CD14-positive monocyte (primary cell): ENCODE measurements at regions not wholly inside any gene's neighbourhood (a gene's known extent, or its start where the extent isn't known, plus 50 kb on each side); places are given as distances from the start of the nearest gene placed in this dataset.

Experiments used
- DNase-seq, 3 donors: peaks; one replicate each; pipeline ENCODE4 v3.0.0-alpha.2; 2011 to 2022
- H2AFZ ChIP-seq: 2 replicates; pipeline ENCODE4 v1.6.0; 2012; ENCODE audit warnings: mild to moderate bottlenecking, low read depth, low read length, inconsistent platforms; ENCODE audit not compliant: insufficient read depth, poor library complexity, severe bottlenecking
- H3K27ac ChIP-seq, 2 donors: 1 replicate in 1 of 2; 2 replicates in 1 of 2; pipeline ENCODE4 v1.5.1; 2012 to 2013; ENCODE audit warnings: low read length in 2 of 2, control low read depth in 1 of 2, inconsistent platforms in 1 of 2, low read depth in 1 of 2, mild to moderate bottlenecking in 1 of 2
- H3K27me3 ChIP-seq, 2 donors: one replicate each; pipeline versions ENCODE4 v1.6.0 to v1.6.1; 2011 to 2013; ENCODE audit warnings: low read length in 2 of 2; ENCODE audit not compliant: control insufficient read depth in 2 of 2, insufficient read depth in 2 of 2
- H3K36me3 ChIP-seq, 2 donors: replicated peaks in 1 of 2; 1 replicate in 1 of 2; 2 replicates in 1 of 2; pipeline versions ENCODE4 v1.5.1 to v1.6.1; 2012 to 2013; ENCODE audit warnings: low read length in 2 of 2, control low read depth in 1 of 2, inconsistent platforms in 1 of 2, mild to moderate bottlenecking in 1 of 2; ENCODE audit not compliant: insufficient read depth in 2 of 2, control insufficient read depth in 1 of 2
- H3K4me1 ChIP-seq, 2 donors: 1 replicate in 1 of 2; 2 replicates in 1 of 2; pipeline versions ENCODE4 v1.5.1 to v1.6.1; 2012 to 2013; ENCODE audit warnings: low read length in 2 of 2, control low read depth in 1 of 2, inconsistent platforms in 1 of 2, mild to moderate bottlenecking in 1 of 2, moderate library complexity in 1 of 2; ENCODE audit not compliant: insufficient read depth in 2 of 2, control insufficient read depth in 1 of 2
- H3K4me2 ChIP-seq: replicated peaks from 2 replicates; pipeline ENCODE3; 2012; ENCODE audit warnings: low read length, moderate library complexity, mild to moderate bottlenecking; ENCODE audit not compliant: poor library complexity, severe bottlenecking; ENCODE audit errors: extremely low read depth
- H3K4me3 ChIP-seq, 3 experiments: fragments of 200-600 bp in 1 of 3; sonication (generic) in 1 of 3; replicated peaks in 1 of 3; 1 replicate in 2 of 3; 2 replicates in 1 of 3; pipeline ENCODE4 v1.5.1; 2011 to 2013; ENCODE audit warnings: low read length in 3 of 3, mild to moderate bottlenecking in 3 of 3, control low read depth in 2 of 3, low read depth in 2 of 3, inconsistent platforms in 1 of 3, moderate library complexity in 1 of 3
- H3K79me2 ChIP-seq: 2 replicates; pipeline ENCODE4 v1.6.0; 2012; ENCODE audit warnings: mild to moderate bottlenecking, control low read depth, inconsistent platforms, low read length, moderate library complexity; ENCODE audit not compliant: insufficient read depth
- H3K9ac ChIP-seq: 2 replicates; pipeline ENCODE4 v1.6.0; 2017; ENCODE audit warnings: low read length, mild to moderate bottlenecking; ENCODE audit not compliant: insufficient read depth, poor library complexity, severe bottlenecking
- H3K9me3 ChIP-seq, 2 donors: replicated peaks in 1 of 2; 1 replicate in 1 of 2; 2 replicates in 1 of 2; pipeline versions ENCODE4 v1.5.1 to v1.6.1; 2012 to 2013; ENCODE audit warnings: low read length in 2 of 2, control low read depth in 1 of 2; ENCODE audit not compliant: control insufficient read depth in 1 of 2, insufficient read depth in 1 of 2
- H4K20me1 ChIP-seq: 2 replicates; pipeline ENCODE4 v1.6.0; 2012; ENCODE audit warnings: mild to moderate bottlenecking, low read length, control low read depth, moderate library complexity; ENCODE audit not compliant: insufficient read depth
- H3K27ac Mint-ChIP-seq, 7 donors: one replicate each; pipeline ENCODE4 v1.8.0; 2020; ENCODE audit warnings: mild to moderate bottlenecking in 7 of 7, mixed read lengths in 7 of 7, moderate library complexity in 6 of 7, inconsistent platforms in 2 of 7
- H3K27me3 Mint-ChIP-seq, 3 donors: one replicate each; pipeline ENCODE4 v1.8.0; 2021 to 2022; ENCODE audit warnings: low read depth in 3 of 3, mild to moderate bottlenecking in 3 of 3, mixed read lengths in 3 of 3, moderate library complexity in 3 of 3, inconsistent platforms in 1 of 3
- H3K36me3 Mint-ChIP-seq, 2 donors: one replicate each; pipeline ENCODE4 v1.8.0; 2020; ENCODE audit warnings: mixed read lengths in 2 of 2, inconsistent platforms in 1 of 2, mild to moderate bottlenecking in 1 of 2
- H3K4me1 Mint-ChIP-seq: one replicate; pipeline ENCODE4 v1.8.0; 2020; ENCODE audit warnings: mild to moderate bottlenecking, mixed read lengths
- H3K4me3 Mint-ChIP-seq, 2 donors: one replicate each; pipeline ENCODE4 v1.8.0; 2020; ENCODE audit warnings: mild to moderate bottlenecking in 2 of 2, mixed read lengths in 2 of 2, moderate library complexity in 1 of 2
- H3K9me3 Mint-ChIP-seq, 7 donors: one replicate each; pipeline ENCODE4 v1.8.0; 2020 to 2022; ENCODE audit warnings: mixed read lengths in 7 of 7, mild to moderate bottlenecking in 6 of 7, moderate library complexity in 6 of 7, inconsistent platforms in 2 of 7
- WGBS: methylation state at CpG from one replicate; pipeline ENCODE4 v1.1.5; 2013; ENCODE audit warnings: missing lambda C conversion rate; ENCODE audit not compliant: insufficient coverage; 5-methylcytosine and 5-hydroxymethylcytosine counted together
- intact Hi-C, 2 donors: fragments of 100-400 bp; cut with micrococcal nuclease; formaldehyde crosslinking; loops; one replicate each; pipeline versions ENCODE4 v1.15.0 to v1.15.1; 2023
- TF ChIP-seq, protein P1 (sequence below): fragments of 200-600 bp; IDR thresholded peaks from one replicate; pipeline ENCODE4 v1.8.0; 2022; ENCODE audit warnings: antibody characterized with exemption, mild to moderate bottlenecking

DNA sequence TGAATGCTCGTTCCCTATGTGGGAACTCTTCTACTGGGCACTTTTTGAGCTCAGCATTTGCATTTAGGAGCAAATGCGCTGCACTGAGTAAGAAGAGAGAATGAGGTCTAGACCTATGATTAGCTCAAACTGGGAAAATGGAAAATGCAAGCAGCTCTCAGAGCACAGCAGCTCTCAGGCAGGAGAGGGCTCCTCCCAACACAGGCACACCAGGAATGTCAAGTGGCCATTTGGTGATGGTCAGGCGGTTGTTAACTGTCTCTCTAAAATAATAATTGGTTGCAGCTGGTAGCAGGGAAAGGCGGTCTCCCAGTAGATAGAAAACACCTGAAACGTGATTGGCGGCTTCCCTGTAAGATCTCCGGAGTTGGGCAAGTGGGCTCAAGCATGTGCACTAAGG is 162.0 kb upstream of the ECI2 start:
- H3K4me1 ChIP-seq: peaks cover 3 to 7% of the 10 kb centered on the region in 2 donors
- no peak overlapping the region for H3K4me2 ChIP-seq
- peaks cover 0 to 4% (median 2%) of the 10 kb centered on the region in 3 donors for H3K27me3 Mint-ChIP-seq
- H3K27me3 ChIP-seq: no peaks in the 10 kb centered on the region
- H3K4me3 ChIP-seq: no peak overlapping the region
- H4K20me1 ChIP-seq: no peaks in the 10 kb centered on the region
- H3K36me3 ChIP-seq: no peaks in the 10 kb centered on the region
- H3K36me3 Mint-ChIP-seq: no peaks in the 10 kb centered on the region
- no peak overlapping the region for H2AFZ ChIP-seq
- no peak overlapping the region for H3K9ac ChIP-seq
- peaks cover 7% of the 10 kb centered on the region for H3K4me1 Mint-ChIP-seq
- H3K27ac ChIP-seq: no peak overlapping the region
- intact Hi-C loops: no loop called here
- peaks cover 0 to 16% (median 6%) of the 10 kb centered on the region in 7 donors for H3K9me3 Mint-ChIP-seq
- peaks cover 0 to 8% of the 10 kb centered on the region in 2 donors for H3K9me3 ChIP-seq
- no peak overlapping the region for H3K4me3 Mint-ChIP-seq
- H3K79me2 ChIP-seq: no peaks in the 10 kb centered on the region
- H3K27ac Mint-ChIP-seq: no peak overlapping the region
- 92% methylated on average over 6 of the region's 7 CpGs for WGBS
- DNase-seq: no peak
- TF ChIP-seq, protein P1, sequence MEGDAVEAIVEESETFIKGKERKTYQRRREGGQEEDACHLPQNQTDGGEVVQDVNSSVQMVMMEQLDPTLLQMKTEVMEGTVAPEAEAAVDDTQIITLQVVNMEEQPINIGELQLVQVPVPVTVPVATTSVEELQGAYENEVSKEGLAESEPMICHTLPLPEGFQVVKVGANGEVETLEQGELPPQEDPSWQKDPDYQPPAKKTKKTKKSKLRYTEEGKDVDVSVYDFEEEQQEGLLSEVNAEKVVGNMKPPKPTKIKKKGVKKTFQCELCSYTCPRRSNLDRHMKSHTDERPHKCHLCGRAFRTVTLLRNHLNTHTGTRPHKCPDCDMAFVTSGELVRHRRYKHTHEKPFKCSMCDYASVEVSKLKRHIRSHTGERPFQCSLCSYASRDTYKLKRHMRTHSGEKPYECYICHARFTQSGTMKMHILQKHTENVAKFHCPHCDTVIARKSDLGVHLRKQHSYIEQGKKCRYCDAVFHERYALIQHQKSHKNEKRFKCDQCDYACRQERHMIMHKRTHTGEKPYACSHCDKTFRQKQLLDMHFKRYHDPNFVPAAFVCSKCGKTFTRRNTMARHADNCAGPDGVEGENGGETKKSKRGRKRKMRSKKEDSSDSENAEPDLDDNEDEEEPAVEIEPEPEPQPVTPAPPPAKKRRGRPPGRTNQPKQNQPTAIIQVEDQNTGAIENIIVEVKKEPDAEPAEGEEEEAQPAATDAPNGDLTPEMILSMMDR: no peak

DNA sequence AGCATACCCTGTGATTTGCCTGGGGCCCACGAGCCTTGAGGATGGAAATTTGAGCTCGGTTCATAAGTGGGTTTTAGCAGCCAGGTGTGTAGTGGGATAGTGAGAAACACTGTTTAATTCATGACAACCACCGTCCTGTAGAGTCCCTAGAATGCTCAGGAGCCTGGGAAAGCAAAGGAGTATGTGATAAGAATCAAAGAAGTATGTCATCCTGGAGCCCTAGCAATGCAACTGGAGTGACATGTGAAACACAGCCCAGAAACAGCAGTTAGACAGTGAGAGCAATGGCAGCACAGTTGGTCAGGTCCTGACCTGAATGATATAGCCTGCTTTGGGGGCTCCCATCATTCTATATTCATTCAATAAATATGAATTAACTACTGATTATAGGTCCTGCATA is 161.2 kb upstream of the ECI2 start:
- H3K36me3 Mint-ChIP-seq: no peaks in the 10 kb centered on the region
- H3K27ac ChIP-seq: no peak overlapping the region
- no peaks in the 10 kb centered on the region for H3K4me1 ChIP-seq
- no peak overlapping the region for H3K9ac ChIP-seq
- H3K27ac Mint-ChIP-seq: no peak overlapping the region
- H3K27me3 ChIP-seq: no peaks in the 10 kb centered on the region
- TF ChIP-seq, protein P1: no peak
- H3K79me2 ChIP-seq: no peaks in the 10 kb centered on the region
- H3K36me3 ChIP-seq: no peaks in the 10 kb centered on the region
- no peak overlapping the region for H3K4me2 ChIP-seq
- H3K27me3 Mint-ChIP-seq: peaks cover 0 to 4% (median 2%) of the 10 kb centered on the region in 3 donors
- no peak overlapping the region for H3K4me3 ChIP-seq
- H4K20me1 ChIP-seq: no peaks in the 10 kb centered on the region
- H3K9me3 Mint-ChIP-seq: peaks cover 0 to 16% (median 6%) of the 10 kb centered on the region in 7 donors
- intact Hi-C loops: no loop called here
- 87% methylated on average over 3 of the region's 3 CpGs for WGBS
- H2AFZ ChIP-seq: no peak overlapping the region
- peaks cover 7% of the 10 kb centered on the region for H3K4me1 Mint-ChIP-seq
- H3K9me3 ChIP-seq: peaks cover 0 to 8% of the 10 kb centered on the region in 2 donors
- DNase-seq: no peak
- no peak overlapping the region for H3K4me3 Mint-ChIP-seq
